ENCODE measurements at regions not wholly inside any gene's neighbourhood (a gene's known extent, or its start where the extent isn't known, plus 50 kb on each side); places are given as distances from the start of the nearest gene placed in this dataset.

DNA sequence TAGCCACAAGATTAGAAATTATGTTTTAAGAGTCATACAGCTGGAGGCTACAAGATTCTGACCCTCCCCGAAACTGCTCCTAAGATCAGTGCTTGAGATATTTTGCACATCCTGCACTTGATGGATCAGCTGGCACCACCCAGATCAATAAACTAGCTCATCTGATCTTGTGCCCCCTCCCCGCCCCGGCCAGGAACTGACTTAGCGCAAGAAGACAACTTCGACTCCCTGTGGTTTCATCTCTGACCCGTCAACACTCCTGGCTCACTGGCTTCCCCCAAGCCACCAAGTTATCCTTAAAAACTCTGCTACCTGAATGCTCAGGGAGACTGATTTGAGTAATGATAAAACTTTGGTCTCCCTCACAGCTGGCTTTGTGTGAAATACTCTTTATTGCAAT lies 73.5 kb upstream of the NPSR1 start:
- TF ChIP-seq POLR2A (IDR thresholded peaks at IDR 0.05; ENCODE audit: low read depth, low read length) (no peak), POLR2AphosphoS5 (IDR thresholded peaks at IDR 0.05; ENCODE audit: low read depth, low read length) (no peak), PAX5 (IDR thresholded peaks at IDR 0.05; ENCODE audit: insufficient read depth, low read length, severe bottlenecking) (no peak), TAF1 (IDR thresholded peaks at IDR 0.05; ENCODE audit: low read depth, low read length) (no peak)
